ENCODE measurements at regions not wholly inside any gene's neighbourhood (a gene's known extent, or its start where the extent isn't known, plus 50 kb on each side); places are given as distances from the start of the nearest gene placed in this dataset.

DNA sequence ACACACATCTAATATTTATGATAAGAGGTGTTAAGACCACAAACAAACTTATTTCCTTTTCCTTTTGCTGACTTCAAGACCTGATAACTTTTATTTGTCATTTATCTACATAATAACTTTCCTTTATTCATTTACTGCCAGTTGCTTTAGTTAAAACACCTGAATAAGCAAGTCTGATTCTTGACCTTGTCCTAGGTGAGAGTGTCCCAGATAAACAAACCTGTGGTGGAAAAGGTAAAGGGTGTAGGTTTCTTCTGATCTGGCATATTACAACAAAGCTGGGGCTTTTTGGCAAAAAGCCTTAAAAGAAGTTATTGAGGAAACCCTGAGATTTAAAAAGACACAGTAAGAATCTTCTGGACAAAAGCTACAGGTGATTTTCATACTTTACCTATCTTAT, 191.5 kb downstream of the ZBBX start:
- Histone ChIP-seq H3K9me3 (ENCODE audit: control insufficient read depth, insufficient read depth, low read length) (no peaks in the 10 kb centered on the region), H3K4me3 (ENCODE audit: low read length) (no peak overlapping the region), H3K27me3 (ENCODE audit: control insufficient read depth, insufficient read depth, low read length) (no peaks in the 10 kb centered on the region), H3K36me3 (ENCODE audit: control insufficient read depth, insufficient read depth, low read length) (no peaks in the 10 kb centered on the region), H3K27ac (ENCODE audit: low read length) (no peak overlapping the region), H3K4me1 (ENCODE audit: control insufficient read depth, insufficient read depth, low read length) (no peaks in the 10 kb centered on the region)
- DNase-seq (ENCODE audit: low read depth, low spot score): no peak

DNA sequence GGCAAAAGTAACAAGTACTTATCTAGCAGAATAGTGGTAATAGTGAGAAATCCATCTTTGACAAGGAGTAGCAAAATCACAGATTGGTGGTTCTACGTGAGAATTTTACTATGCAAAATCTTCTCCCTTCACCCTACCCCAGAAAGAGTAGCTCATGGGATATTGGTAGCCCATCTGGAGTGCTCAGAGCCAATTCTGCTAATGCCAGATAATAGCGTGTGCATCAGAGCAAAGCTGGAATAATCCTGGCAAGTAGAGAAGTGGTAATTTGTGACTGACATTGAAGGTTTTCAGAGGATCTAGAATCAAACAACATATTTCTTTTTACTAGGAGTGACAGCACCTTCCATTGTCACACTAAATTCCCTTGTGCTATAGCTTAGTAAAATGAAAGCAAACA, 192.9 kb downstream of the ZBBX start:
- no peaks in the 10 kb centered on the region for H3K36me3 ChIP-seq (ENCODE audit: control insufficient read depth, insufficient read depth, low read length)
- no peaks in the 10 kb centered on the region for H3K9me3 ChIP-seq (ENCODE audit: control insufficient read depth, insufficient read depth, low read length)
- H3K4me3 ChIP-seq (ENCODE audit: low read length): no peak overlapping the region
- H3K4me1 ChIP-seq (ENCODE audit: control insufficient read depth, insufficient read depth, low read length): no peaks in the 10 kb centered on the region
- no peak for DNase-seq (ENCODE audit: low read depth, low spot score)
- no CpG with 5 or more reads among the region's 2 CpGs for WGBS (ENCODE audit: insufficient coverage, insufficient read length)
- no peak overlapping the region for H3K27ac ChIP-seq (ENCODE audit: low read length)
- no peaks in the 10 kb centered on the region for H3K27me3 ChIP-seq (ENCODE audit: control insufficient read depth, insufficient read depth, low read length)

DNA sequence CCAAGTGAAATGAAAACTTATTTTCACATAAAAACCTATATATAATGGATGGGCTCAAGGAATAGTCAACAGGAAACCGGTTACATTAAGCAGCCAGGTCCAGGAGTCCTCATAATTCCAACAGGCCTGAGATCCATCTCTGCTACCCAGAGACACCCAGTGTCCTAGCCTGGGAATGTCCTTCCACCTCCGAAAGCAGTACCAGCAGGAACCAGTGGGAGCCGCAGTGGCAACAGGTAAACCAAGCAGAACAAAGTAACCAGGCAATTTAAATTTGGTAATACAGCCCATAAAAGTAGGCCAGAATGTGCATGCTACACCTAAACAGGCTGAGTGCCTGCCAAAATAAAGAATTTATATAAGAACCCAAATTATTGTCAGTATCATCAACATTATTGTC, 195.6 kb downstream of the ZBBX start:
- WGBS (ENCODE audit: insufficient coverage, insufficient read length): no CpG with 5 or more reads among the region's 3 CpGs
- Histone ChIP-seq H3K27me3 (ENCODE audit: control insufficient read depth, insufficient read depth, low read length) (no peaks in the 10 kb centered on the region), H3K9me3 (ENCODE audit: control insufficient read depth, insufficient read depth, low read length) (no peaks in the 10 kb centered on the region), H3K4me1 (ENCODE audit: control insufficient read depth, insufficient read depth, low read length) (no peaks in the 10 kb centered on the region), H3K4me3 (ENCODE audit: low read length) (no peak overlapping the region), H3K36me3 (ENCODE audit: control insufficient read depth, insufficient read depth, low read length) (no peaks in the 10 kb centered on the region), H3K27ac (ENCODE audit: low read length) (no peak overlapping the region)
- DNase-seq (ENCODE audit: low read depth, low spot score): peak; percentile 33

DNA sequence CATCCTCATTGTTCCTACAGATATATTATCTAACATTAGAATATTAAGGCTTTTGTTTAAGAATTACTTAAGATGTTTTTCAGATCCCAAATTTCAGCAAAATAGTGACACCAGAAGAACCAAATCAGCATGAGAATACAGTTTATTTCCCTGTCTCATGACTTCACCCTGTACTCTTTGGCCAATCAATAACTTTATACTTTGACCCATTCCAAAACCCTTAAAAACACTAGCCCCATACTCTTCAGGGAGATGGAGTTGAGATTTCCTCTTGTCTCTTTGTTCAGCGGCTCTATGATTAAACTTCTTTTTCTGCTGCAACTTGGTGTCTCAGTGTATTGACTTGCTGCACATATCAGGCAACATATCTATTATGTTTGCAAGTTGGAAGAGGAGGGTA, 207.7 kb downstream of the ZBBX start:
- WGBS (ENCODE audit: insufficient coverage, insufficient read length): no CpG with 5 or more reads among the region's 1 CpG
- Histone ChIP-seq H3K9me3 (ENCODE audit: control insufficient read depth, insufficient read depth, low read length) (no peaks in the 10 kb centered on the region; the same call in 1 of the 2 replicates), H3K27ac (ENCODE audit: low read length) (no peak overlapping the region), H3K36me3 (ENCODE audit: control insufficient read depth, insufficient read depth, low read length) (no peaks in the 10 kb centered on the region), H3K27me3 (ENCODE audit: control insufficient read depth, insufficient read depth, low read length) (no peaks in the 10 kb centered on the region), H3K4me1 (ENCODE audit: control insufficient read depth, insufficient read depth, low read length) (no peaks in the 10 kb centered on the region), H3K4me3 (ENCODE audit: low read length) (no peak overlapping the region)
- DNase-seq (ENCODE audit: low read depth, low spot score): no peak

DNA sequence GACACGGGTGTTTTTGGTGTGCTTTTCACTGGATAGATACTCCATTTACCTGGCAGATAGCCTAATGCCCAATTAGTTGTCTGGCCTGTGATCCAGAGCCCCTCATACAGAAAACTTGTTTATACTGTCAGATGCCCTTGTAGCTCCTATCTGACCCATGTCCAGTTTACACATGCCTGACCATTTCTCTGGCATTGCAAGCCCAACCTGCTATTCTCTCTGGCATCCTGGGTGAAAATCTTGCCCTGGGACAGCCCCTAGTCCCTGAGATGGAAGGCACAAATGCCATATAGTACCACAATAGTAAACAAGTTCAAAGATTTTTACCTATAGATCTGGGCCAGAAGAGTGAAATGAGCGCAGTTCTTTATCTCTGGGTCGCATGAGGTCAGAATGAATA, 212.6 kb downstream of the ZBBX start:
- H3K36me3 ChIP-seq (ENCODE audit: control insufficient read depth, insufficient read depth, low read length): no peaks in the 10 kb centered on the region
- no peaks in the 10 kb centered on the region for H3K27me3 ChIP-seq (ENCODE audit: control insufficient read depth, insufficient read depth, low read length)
- H3K4me1 ChIP-seq (ENCODE audit: control insufficient read depth, insufficient read depth, low read length): no peaks in the 10 kb centered on the region; the same call in 1 of the 2 replicates
- H3K4me3 ChIP-seq (ENCODE audit: low read length): no peak overlapping the region
- no CpG with 5 or more reads among the region's 3 CpGs for WGBS (ENCODE audit: insufficient coverage, insufficient read length)
- H3K27ac ChIP-seq (ENCODE audit: low read length): no peak overlapping the region
- no peaks in the 10 kb centered on the region for H3K9me3 ChIP-seq (ENCODE audit: control insufficient read depth, insufficient read depth, low read length)
- DNase-seq (ENCODE audit: low read depth, low spot score): no peak

DNA sequence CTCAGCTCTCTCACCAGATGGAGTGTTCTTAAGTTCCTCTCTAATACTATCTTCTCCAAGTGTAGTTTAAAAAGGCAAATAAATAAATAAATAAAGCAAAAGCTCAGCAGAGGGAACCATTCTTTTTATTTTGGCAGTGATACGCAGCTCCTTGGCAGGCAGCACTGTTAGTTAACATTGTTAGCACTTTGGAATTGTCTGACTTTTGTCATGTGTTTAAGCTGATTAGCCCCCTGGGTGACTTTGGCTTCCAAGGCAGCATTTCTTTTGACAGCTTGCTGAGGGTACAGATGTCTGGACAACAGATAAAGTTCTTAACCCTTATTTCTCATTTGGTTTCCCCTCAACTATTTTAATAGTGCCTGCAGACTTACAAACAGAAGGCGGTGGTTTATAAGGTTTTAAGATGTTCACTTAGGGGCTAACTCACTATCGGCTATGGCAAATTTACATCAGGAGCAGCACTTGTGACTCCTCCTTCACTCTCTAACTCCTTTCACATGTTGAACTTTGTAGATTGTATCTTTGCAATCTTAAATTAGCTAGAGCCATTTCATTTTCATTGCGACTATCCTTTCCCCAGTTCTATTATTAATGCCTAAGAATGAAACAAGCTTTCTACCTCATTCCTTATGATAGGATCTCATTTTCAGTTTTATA, 213.4 kb downstream of the ZBBX start:
- no peaks in the 10 kb centered on the region for H3K27me3 ChIP-seq (ENCODE audit: control insufficient read depth, insufficient read depth, low read length)
- H3K36me3 ChIP-seq (ENCODE audit: control insufficient read depth, insufficient read depth, low read length): no peaks in the 10 kb centered on the region
- DNase-seq (ENCODE audit: low read depth, low spot score): no peak
- H3K4me3 ChIP-seq (ENCODE audit: low read length): no peak overlapping the region
- H3K27ac ChIP-seq (ENCODE audit: low read length): no peak overlapping the region
- no CpG with 5 or more reads among the region's 4 CpGs for WGBS (ENCODE audit: insufficient coverage, insufficient read length)
- no peaks in the 10 kb centered on the region; the same call in 1 of the 2 replicates for H3K4me1 ChIP-seq (ENCODE audit: control insufficient read depth, insufficient read depth, low read length)
- H3K9me3 ChIP-seq (ENCODE audit: control insufficient read depth, insufficient read depth, low read length): no peaks in the 10 kb centered on the region

DNA sequence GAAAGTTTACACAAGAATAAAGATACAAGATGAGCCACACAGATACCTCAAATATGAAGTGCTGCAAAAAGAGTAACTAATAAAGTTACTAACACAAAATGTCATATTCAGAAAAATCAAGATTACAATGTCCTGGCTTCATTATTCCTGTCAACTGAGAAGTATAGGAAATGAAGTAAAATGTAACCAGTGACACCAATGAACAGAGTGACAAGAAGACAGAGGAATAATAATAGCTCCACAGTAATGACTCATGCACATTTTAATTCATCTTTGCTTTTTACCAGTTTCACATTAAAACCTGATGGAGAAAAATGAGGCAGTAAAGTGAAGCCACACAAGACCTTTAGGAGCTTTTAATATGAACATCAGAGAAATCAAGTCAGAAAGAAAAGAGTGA, 214.1 kb downstream of the ZBBX start:
- Histone ChIP-seq H3K36me3 (ENCODE audit: control insufficient read depth, insufficient read depth, low read length) (no peaks in the 10 kb centered on the region), H3K27me3 (ENCODE audit: control insufficient read depth, insufficient read depth, low read length) (no peaks in the 10 kb centered on the region), H3K9me3 (ENCODE audit: control insufficient read depth, insufficient read depth, low read length) (no peaks in the 10 kb centered on the region), H3K27ac (ENCODE audit: low read length) (no peak overlapping the region), H3K4me1 (ENCODE audit: control insufficient read depth, insufficient read depth, low read length) (no peaks in the 10 kb centered on the region; the same call in 1 of the 2 replicates), H3K4me3 (ENCODE audit: low read length) (no peak overlapping the region)
- DNase-seq (ENCODE audit: low read depth, low spot score): no peak

DNA sequence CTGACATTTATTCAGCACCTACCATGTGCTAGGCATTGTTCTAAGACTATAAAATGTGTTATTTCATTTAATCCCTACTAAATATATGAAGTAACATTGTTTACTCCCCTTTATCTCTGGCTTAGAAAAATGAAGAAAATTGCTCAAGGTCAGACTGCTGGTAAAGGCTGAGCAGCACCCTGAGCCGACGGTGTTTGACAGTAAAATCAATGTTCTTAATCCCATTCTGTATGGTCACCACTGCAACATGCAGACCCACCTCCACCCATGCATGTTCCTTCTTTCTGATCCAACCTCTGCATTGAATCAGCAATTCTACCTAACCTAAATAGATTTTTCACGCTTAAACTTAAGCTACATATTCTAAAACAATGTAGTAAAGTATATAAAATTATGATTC, 216.5 kb downstream of the ZBBX start:
- no CpG with 5 or more reads among the region's 3 CpGs for WGBS (ENCODE audit: insufficient coverage, insufficient read length)
- Histone ChIP-seq H3K4me3 (ENCODE audit: low read length) (no peak overlapping the region), H3K27ac (ENCODE audit: low read length) (no peak overlapping the region), H3K27me3 (ENCODE audit: control insufficient read depth, insufficient read depth, low read length) (no peaks in the 10 kb centered on the region), H3K9me3 (ENCODE audit: control insufficient read depth, insufficient read depth, low read length) (no peaks in the 10 kb centered on the region), H3K4me1 (ENCODE audit: control insufficient read depth, insufficient read depth, low read length) (no peaks in the 10 kb centered on the region; the same call in 1 of the 2 replicates), H3K36me3 (ENCODE audit: control insufficient read depth, insufficient read depth, low read length) (no peaks in the 10 kb centered on the region)
- DNase-seq (ENCODE audit: low read depth, low spot score): no peak

DNA sequence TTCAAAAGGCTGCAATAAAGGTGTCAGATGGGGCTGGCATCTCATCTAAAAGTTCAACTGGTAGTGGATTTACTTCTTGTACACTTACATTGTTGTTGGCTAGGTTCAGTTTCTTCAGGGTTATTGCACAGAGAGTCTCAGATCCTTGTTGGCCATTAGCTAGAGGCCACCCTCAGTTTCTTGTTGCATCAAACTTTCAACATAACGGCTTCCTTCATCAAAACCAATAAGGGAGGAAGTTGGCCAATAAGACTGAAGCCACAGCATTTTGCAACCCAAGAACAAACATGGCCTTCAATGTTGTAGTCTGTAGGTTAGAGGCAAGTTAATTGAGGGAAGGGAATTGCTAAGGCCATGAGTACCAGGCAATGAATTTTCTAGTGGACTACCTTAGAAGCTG, 218.0 kb downstream of the ZBBX start:
- Histone ChIP-seq H3K4me1 (ENCODE audit: control insufficient read depth, insufficient read depth, low read length) (no peaks in the 10 kb centered on the region; the same call in 1 of the 2 replicates), H3K27ac (ENCODE audit: low read length) (no peak overlapping the region), H3K4me3 (ENCODE audit: low read length) (no peak overlapping the region), H3K36me3 (ENCODE audit: control insufficient read depth, insufficient read depth, low read length) (no peaks in the 10 kb centered on the region), H3K27me3 (ENCODE audit: control insufficient read depth, insufficient read depth, low read length) (no peaks in the 10 kb centered on the region), H3K9me3 (ENCODE audit: control insufficient read depth, insufficient read depth, low read length) (no peaks in the 10 kb centered on the region)
- no CpG with 5 or more reads among the region's 1 CpG for WGBS (ENCODE audit: insufficient coverage, insufficient read length)
- DNase-seq (ENCODE audit: low read depth, low spot score): no peak

DNA sequence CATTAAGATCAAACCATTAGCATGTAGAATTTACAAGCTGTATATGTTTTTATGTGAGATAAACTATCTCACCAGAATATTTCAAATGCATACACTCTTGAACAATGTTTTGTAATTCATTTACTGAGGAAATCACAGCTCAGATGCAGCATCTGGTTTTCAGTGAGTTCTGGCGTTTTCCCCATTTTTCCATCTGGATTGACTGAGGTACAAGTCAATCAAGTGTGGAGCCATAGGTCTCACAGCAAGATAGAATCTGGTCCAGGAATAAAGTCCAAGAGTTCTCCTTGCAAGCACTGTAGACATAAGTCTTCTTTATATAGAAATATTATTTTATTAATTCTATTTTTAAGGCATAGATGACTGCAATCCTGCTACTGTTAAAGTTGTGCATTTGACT, 219.3 kb downstream of the ZBBX start:
- Histone ChIP-seq H3K36me3 (ENCODE audit: control insufficient read depth, insufficient read depth, low read length) (no peaks in the 10 kb centered on the region), H3K27ac (ENCODE audit: low read length) (no peak overlapping the region), H3K27me3 (ENCODE audit: control insufficient read depth, insufficient read depth, low read length) (no peaks in the 10 kb centered on the region), H3K4me1 (ENCODE audit: control insufficient read depth, insufficient read depth, low read length) (no peaks in the 10 kb centered on the region), H3K4me3 (ENCODE audit: low read length) (no peak overlapping the region), H3K9me3 (ENCODE audit: control insufficient read depth, insufficient read depth, low read length) (peaks cover 2% of the 10 kb centered on the region)
- no CpG with 5 or more reads among the region's 1 CpG for WGBS (ENCODE audit: insufficient coverage, insufficient read length)
- DNase-seq (ENCODE audit: low read depth, low spot score): no peak

DNA sequence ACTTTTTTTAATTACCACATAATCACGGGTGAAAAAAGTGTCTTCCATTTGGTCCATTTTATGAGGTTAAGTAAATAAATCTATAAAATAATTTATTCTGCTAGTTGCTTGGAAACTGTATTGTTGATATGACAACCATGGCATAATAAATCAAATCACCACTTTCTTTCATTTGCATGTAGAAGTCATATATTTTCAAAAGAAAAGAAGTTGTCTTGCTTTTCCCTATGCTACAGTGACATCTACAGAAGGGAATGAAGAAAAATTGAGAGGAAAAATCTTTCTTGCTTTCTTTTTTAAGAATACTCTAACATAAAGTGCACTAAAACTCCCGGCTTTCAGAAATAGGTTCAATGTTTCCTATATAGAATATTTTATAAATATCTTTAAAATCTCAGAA, 228.5 kb downstream of the ZBBX start:
- no peak overlapping the region for H3K27ac ChIP-seq (ENCODE audit: low read length)
- no peak for DNase-seq (ENCODE audit: low read depth, low spot score)
- H3K4me3 ChIP-seq (ENCODE audit: low read length): no peak overlapping the region
- H3K27me3 ChIP-seq (ENCODE audit: control insufficient read depth, insufficient read depth, low read length): no peaks in the 10 kb centered on the region
- H3K36me3 ChIP-seq (ENCODE audit: control insufficient read depth, insufficient read depth, low read length): no peaks in the 10 kb centered on the region
- no CpG with 5 or more reads among the region's 2 CpGs for WGBS (ENCODE audit: insufficient coverage, insufficient read length)
- peaks cover 2% of the 10 kb centered on the region for H3K9me3 ChIP-seq (ENCODE audit: control insufficient read depth, insufficient read depth, low read length)
- H3K4me1 ChIP-seq (ENCODE audit: control insufficient read depth, insufficient read depth, low read length): no peaks in the 10 kb centered on the region

Measured in iPS DF 6.9 (cell line).